ENCODE measurements at regions not wholly inside any gene's neighbourhood (a gene's known extent, or its start where the extent isn't known, plus 50 kb on each side); places are given as distances from the start of the nearest gene placed in this dataset.

- TF ChIP-seq EZH2phosphoT487 (IDR thresholded peaks at IDR 0.05; ENCODE audit: borderline replicate concordance, low read length) (no peak), EZH2 (IDR thresholded peaks at IDR 0.05; ENCODE audit: low read length, unreplicated experiment) (no peak)
- TF ChIP-seq, protein P1, sequence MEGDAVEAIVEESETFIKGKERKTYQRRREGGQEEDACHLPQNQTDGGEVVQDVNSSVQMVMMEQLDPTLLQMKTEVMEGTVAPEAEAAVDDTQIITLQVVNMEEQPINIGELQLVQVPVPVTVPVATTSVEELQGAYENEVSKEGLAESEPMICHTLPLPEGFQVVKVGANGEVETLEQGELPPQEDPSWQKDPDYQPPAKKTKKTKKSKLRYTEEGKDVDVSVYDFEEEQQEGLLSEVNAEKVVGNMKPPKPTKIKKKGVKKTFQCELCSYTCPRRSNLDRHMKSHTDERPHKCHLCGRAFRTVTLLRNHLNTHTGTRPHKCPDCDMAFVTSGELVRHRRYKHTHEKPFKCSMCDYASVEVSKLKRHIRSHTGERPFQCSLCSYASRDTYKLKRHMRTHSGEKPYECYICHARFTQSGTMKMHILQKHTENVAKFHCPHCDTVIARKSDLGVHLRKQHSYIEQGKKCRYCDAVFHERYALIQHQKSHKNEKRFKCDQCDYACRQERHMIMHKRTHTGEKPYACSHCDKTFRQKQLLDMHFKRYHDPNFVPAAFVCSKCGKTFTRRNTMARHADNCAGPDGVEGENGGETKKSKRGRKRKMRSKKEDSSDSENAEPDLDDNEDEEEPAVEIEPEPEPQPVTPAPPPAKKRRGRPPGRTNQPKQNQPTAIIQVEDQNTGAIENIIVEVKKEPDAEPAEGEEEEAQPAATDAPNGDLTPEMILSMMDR (conservative IDR thresholded peaks at IDR 0.05; ENCODE audit: low read depth, low read length) = no peak
Measured at GRCh38 chr16:59394526-59394925, 660.4 kb upstream of the GOT2 start.

Measured in PC-3 (cell line).